GM12874 (cell line): ENCODE measurements at regions not wholly inside any gene's neighbourhood (a gene's known extent, or its start where the extent isn't known, plus 50 kb on each side); places are given as distances from the start of the nearest gene placed in this dataset.

ENCODE experiments used
- CTCF ChIP-seq: IDR thresholded peaks from 2 replicates; pipeline ENCODE4 v1.5.1; 2011; ENCODE audit warnings: low read depth, mild to moderate bottlenecking, control low read depth, low read length, moderate library complexity; ENCODE audit not compliant: insufficient read depth

GRCh38 chr3:148106062-148106461 is 591.6 kb upstream of the AGTR1 start:
- TF ChIP-seq CTCF, result no peak

- TF ChIP-seq CTCF, result no peak
Observed at GRCh38 chr3:148126956-148127355, 570.7 kb upstream of the AGTR1 start.

- 0 out of 2 replicates have a peak, but pooled peaks have one; percentile 4 for TF ChIP-seq CTCF
Observed at GRCh38 chr3:148128136-148128535, 569.6 kb upstream of the AGTR1 start.

- TF ChIP-seq CTCF, result no peak
Observed at GRCh38 chr3:148131990-148132638, 565.6 kb upstream of the AGTR1 start.

GRCh38 chr3:148136816-148137215 is 560.9 kb upstream of the AGTR1 start:
- TF ChIP-seq CTCF, result no peak

GRCh38 chr3:148146241-148146640 is 551.5 kb upstream of the AGTR1 start:
- no peak for TF ChIP-seq CTCF

GRCh38 chr3:148146947-148147826 is 550.5 kb upstream of the AGTR1 start:
- no peak for TF ChIP-seq CTCF
